ENCODE measurements at regions not wholly inside any gene's neighbourhood (a gene's known extent, or its start where the extent isn't known, plus 50 kb on each side); places are given as distances from the start of the nearest gene placed in this dataset.

- no peak for TF ChIP-seq CTCF (IDR thresholded peaks at IDR 0.05)
- no peak for TF ChIP-seq POLR2A (IDR thresholded peaks at IDR 0.05)
Measured at GRCh38 chr18:61984349-61984748, 91.5 kb upstream of the RNF152 start.
